Bronchial epithelial cell (primary cell): ENCODE measurements at regions not wholly inside any gene's neighbourhood (a gene's known extent, or its start where the extent isn't known, plus 50 kb on each side); places are given as distances from the start of the nearest gene placed in this dataset.

ENCODE experiments used
- DNase-seq: peaks from one replicate; pipeline ENCODE4 v3.0.0-alpha.2; 2010; ENCODE audit warnings: low read depth
- FAIRE-seq: peaks from 2 replicates; lab custom pipeline; 2011; peaks lifted over from hg19 to GRCh38; lab: Jason Lieb, UNC
- H3K27me3 ChIP-seq: 2 replicates; pipeline ENCODE4 v1.5.1; 2011; ENCODE audit warnings: low read length; ENCODE audit not compliant: control insufficient read depth, insufficient read depth
- H3K36me3 ChIP-seq: 2 replicates; pipeline ENCODE4 v1.5.1; 2011; ENCODE audit warnings: low read length; ENCODE audit not compliant: control insufficient read depth, insufficient read depth
- H3K4me3 ChIP-seq: 2 replicates; pipeline ENCODE4 v1.5.1; 2011; ENCODE audit warnings: mild to moderate bottlenecking, low read depth, low read length, control low read depth
- TF ChIP-seq, protein P1 (sequence below): IDR thresholded peaks from 2 replicates; pipeline ENCODE4 v1.5.1; 2011; ENCODE audit warnings: mild to moderate bottlenecking, moderate library complexity, low read length, control low read depth, inconsistent platforms; ENCODE audit not compliant: insufficient read depth, severe bottlenecking

DNA sequence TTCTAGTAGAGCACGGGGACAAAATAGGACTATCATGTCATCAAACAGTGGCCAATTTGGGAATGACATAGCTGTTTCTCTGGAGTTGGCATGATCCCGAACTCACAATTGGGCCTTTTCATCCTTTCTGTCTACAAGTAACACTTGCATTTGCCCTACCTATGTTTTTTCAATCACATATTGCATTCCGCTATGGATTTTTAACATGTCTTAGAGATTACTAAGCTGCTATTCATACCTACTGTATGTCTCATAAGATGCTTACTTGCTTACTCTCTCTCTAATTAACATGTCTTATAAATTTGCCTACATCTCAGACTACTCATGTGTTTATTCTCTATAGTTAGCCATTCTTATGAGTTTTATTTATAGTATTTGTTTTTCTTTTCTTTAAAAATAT is 341.2 kb upstream of the CTNND2 start:
- H3K36me3 ChIP-seq: no peaks in the 10 kb centered on the region
- DNase-seq (peak; percentile 21), FAIRE-seq (no peak)
- H3K4me3 ChIP-seq: no peak overlapping the region
- TF ChIP-seq, protein P1, sequence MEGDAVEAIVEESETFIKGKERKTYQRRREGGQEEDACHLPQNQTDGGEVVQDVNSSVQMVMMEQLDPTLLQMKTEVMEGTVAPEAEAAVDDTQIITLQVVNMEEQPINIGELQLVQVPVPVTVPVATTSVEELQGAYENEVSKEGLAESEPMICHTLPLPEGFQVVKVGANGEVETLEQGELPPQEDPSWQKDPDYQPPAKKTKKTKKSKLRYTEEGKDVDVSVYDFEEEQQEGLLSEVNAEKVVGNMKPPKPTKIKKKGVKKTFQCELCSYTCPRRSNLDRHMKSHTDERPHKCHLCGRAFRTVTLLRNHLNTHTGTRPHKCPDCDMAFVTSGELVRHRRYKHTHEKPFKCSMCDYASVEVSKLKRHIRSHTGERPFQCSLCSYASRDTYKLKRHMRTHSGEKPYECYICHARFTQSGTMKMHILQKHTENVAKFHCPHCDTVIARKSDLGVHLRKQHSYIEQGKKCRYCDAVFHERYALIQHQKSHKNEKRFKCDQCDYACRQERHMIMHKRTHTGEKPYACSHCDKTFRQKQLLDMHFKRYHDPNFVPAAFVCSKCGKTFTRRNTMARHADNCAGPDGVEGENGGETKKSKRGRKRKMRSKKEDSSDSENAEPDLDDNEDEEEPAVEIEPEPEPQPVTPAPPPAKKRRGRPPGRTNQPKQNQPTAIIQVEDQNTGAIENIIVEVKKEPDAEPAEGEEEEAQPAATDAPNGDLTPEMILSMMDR: no peak
- H3K27me3 ChIP-seq: no peaks in the 10 kb centered on the region

DNA sequence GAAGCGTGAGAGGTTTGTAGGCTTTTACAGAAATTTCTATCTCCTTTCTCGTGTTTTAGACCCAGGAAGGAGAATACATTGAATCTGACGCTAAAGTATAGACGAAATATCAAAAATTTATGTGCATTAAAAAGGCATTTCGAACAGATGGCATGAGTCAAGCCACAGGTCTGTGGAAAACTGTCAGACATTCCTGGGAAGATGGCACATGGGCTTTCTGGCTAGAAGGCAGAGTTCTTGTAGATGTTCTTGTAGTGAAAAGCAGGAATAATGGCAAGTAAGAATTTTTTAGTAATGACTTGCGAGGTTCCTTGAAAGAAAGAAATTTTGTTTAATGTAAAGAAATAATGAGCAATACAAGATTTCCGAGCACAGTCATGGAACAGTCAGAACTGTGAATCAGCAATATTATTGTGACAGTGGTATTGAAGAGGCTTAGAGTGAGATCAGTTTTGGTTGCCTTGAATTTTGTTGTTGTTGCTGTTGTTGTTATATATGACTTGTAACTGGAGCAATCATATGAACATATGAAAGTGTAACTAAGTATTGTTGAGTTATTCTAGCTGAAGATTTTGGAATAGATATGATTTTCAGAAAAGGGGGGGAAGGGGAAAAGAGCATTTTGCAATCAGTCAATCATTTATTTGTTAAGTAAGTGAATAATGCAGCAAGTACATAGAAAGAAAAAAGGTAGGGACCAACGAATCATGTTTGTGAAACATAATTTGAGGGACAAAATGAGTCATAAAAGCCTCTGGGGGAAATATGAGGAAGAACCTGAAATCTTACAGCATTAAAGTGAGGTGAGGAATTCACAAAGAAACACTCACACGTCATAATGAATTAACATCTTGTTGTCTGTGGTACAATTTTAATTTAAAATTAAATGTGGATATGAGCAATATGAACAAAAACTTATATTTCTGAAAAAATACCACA is 339.0 kb upstream of the CTNND2 start:
- H3K27me3 ChIP-seq: no peaks in the 10 kb centered on the region
- TF ChIP-seq, protein P1: no peak
- no peaks in the 10 kb centered on the region for H3K36me3 ChIP-seq
- FAIRE-seq: no peak
- H3K4me3 ChIP-seq: no peak overlapping the region
- peak; percentile 68 for DNase-seq

DNA sequence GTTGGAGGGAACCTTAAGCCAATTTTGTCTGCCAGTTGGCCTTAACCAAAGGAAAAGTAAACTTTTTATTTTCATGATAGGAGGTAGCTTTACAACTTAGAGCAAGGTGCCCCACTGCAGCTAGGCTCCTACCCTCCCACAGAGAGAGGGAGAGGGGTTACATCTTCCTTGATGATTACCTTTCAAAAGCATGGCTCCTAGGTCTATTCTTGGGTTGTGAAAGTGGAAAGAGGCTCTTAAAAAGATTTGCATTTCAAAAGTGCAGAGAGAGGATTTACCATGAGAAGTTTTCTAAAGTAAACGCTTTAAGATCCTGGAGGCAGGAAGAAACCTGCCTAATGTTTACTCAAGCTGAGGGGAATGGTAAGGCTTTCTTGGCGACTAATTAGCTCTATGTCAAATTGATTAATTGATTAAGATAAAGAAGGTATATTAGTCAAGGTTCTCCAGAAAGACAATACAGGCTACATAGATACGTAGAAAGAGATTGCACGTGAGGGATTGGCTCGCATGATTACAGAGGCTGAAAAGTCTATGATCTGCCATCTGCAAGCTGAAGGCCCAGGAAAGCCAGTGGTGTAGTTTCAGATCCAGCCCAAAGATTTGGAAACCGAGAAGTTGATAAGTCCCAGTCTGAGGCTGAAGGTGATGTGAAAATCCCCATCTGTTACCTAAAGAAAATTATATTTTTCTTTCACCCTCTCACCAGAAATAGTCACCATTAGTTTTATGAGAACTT is 333.8 kb upstream of the CTNND2 start:
- Histone ChIP-seq H3K4me3 (no peak overlapping the region), H3K36me3 (no peaks in the 10 kb centered on the region), H3K27me3 (no peaks in the 10 kb centered on the region)
- FAIRE-seq: no peak
- TF ChIP-seq, protein P1: no peak
- DNase-seq: peak; percentile 3

DNA sequence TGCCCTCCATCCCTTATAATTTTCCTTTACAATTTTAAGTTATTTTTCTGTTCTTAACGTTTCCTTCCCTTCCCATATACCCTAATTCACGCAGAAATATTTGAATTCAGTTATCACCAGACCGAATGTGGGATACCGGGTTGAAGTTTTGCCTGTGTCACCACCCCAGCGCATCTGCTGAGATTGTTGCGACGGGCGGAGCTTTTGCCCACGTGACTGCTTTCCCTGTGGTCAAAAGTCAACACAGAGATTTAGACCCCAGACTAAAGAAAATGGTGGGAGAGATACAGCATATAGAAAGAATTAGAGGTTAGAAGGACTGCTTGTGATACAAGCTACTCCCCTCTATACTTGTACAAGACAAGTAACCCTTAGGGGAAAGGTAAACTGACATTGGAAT is 326.4 kb upstream of the CTNND2 start:
- no peaks in the 10 kb centered on the region for H3K36me3 ChIP-seq
- no peaks in the 10 kb centered on the region for H3K27me3 ChIP-seq
- DNase-seq (no peak), FAIRE-seq (no peak)
- TF ChIP-seq, protein P1: no peak
- H3K4me3 ChIP-seq: no peak overlapping the region

DNA sequence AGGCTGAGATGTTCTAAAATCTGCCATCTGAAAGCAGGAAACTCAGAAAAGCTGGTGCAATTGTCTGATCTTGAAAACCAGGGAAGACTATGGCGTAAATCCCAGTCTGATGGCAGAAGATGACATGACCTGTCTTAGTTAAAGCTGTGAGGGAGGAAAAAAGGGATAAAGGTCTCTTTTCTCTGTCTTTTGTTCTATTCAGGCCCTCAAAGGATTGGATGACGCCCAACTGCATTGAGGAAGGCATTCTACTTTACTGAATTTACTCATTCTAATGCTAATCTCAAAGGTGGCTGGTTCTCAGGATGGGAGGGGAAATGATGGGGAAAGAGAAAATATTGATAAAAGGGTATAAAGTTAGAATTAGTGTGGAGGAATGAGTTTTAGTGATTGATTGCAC is 312.8 kb upstream of the CTNND2 start:
- Histone ChIP-seq H3K27me3 (no peaks in the 10 kb centered on the region), H3K36me3 (no peaks in the 10 kb centered on the region), H3K4me3 (no peak overlapping the region)
- TF ChIP-seq, protein P1: no peak
- DNase-seq (no peak), FAIRE-seq (no peak)
